Keratinocyte (primary cell): ENCODE measurements at regions not wholly inside any gene's neighbourhood (a gene's known extent, or its start where the extent isn't known, plus 50 kb on each side); places are given as distances from the start of the nearest gene placed in this dataset.

Experiments used
- DNase-seq: peaks from one replicate; pipeline ENCODE4 v3.0.0-alpha.2; 2011; ENCODE audit warnings: low read depth, missing footprints, low spot score
- FAIRE-seq: peaks from 2 replicates; lab custom pipeline; 2011; peaks lifted over from hg19 to GRCh38; lab: Jason Lieb, UNC
- H2AFZ ChIP-seq: 2 replicates; pipeline ENCODE4 v1.6.0; 2012; ENCODE audit warnings: low read length, control low read depth, inconsistent platforms; ENCODE audit not compliant: control insufficient read depth
- H3K27ac ChIP-seq: 2 replicates; pipeline ENCODE4 v1.5.1; 2011; ENCODE audit warnings: low read length; ENCODE audit not compliant: control insufficient read depth, insufficient read depth
- H3K27me3 ChIP-seq: 3 replicates; pipeline ENCODE4 v1.6.0; 2011; ENCODE audit warnings: low read length; ENCODE audit not compliant: control insufficient read depth, insufficient read depth; ENCODE audit errors: extremely low read depth
- H3K36me3 ChIP-seq, 2 experiments: 2 replicates in 1 of 2; 3 replicates in 1 of 2; pipeline ENCODE4 v1.5.1; 2011; ENCODE audit warnings: low read length in 2 of 2, mild to moderate bottlenecking in 1 of 2; ENCODE audit not compliant: control insufficient read depth in 2 of 2, insufficient read depth in 2 of 2; ENCODE audit errors: extremely low read depth in 1 of 2
- H3K4me1 ChIP-seq: 3 replicates; pipeline ENCODE4 v1.5.1; 2011; ENCODE audit warnings: low read length; ENCODE audit not compliant: control insufficient read depth, insufficient read depth; ENCODE audit errors: extremely low read depth
- H3K4me2 ChIP-seq: 3 replicates; pipeline ENCODE4 v1.6.0; 2011; ENCODE audit warnings: low read depth, low read length; ENCODE audit not compliant: control insufficient read depth, insufficient read depth; ENCODE audit errors: extremely low read depth
- H3K4me3 ChIP-seq, 3 experiments: fragments of 200-600 bp in 1 of 3; sonication (generic) in 1 of 3; 2 replicates in 2 of 3; 3 replicates in 1 of 3; pipeline ENCODE4 v1.5.1; 2011 to 2016; ENCODE audit warnings: low read length in 3 of 3, mild to moderate bottlenecking in 3 of 3, control low read depth in 2 of 3, inconsistent platforms in 1 of 3, low read depth in 1 of 3, mixed read lengths in 1 of 3, mixed run types in 1 of 3, moderate library complexity in 1 of 3; ENCODE audit not compliant: control insufficient read depth in 2 of 3, insufficient read depth in 2 of 3; ENCODE audit errors: extremely low read depth in 1 of 3
- H3K79me2 ChIP-seq: 2 replicates; pipeline ENCODE4 v1.6.0; 2012; ENCODE audit warnings: low read length; ENCODE audit not compliant: control insufficient read depth, insufficient read depth
- H3K9ac ChIP-seq: 3 replicates; pipeline ENCODE4 v1.6.0; 2011; ENCODE audit warnings: low read length; ENCODE audit not compliant: control insufficient read depth, insufficient read depth; ENCODE audit errors: extremely low read depth
- H3K9me1 ChIP-seq: 3 replicates; pipeline ENCODE4 v1.6.0; 2011; ENCODE audit warnings: low read length; ENCODE audit not compliant: control insufficient read depth, insufficient read depth; ENCODE audit errors: extremely low read depth
- H3K9me3 ChIP-seq: 2 replicates; pipeline ENCODE4 v1.5.1; 2012; ENCODE audit warnings: low read depth, low read length; ENCODE audit not compliant: control insufficient read depth
- H4K20me1 ChIP-seq: 3 replicates; pipeline ENCODE4 v1.6.0; 2011; ENCODE audit warnings: low read length; ENCODE audit not compliant: control insufficient read depth, insufficient read depth; ENCODE audit errors: extremely low read depth
- EZH2 ChIP-seq: IDR thresholded peaks from one replicate; pipeline ENCODE4 v1.6.1; 2012; ENCODE audit warnings: inconsistent platforms, mild to moderate bottlenecking, low read length, moderate library complexity
- dilution Hi-C: fragments of 300-500 bp; cut with MboI; formaldehyde crosslinking; loops from one replicate; pipeline ENCODE4 v1.7.0; 2020; ENCODE audit warnings: low sequenced_read_pairs; ENCODE audit not compliant: extremely low pct_ligation_motif_present
- TF ChIP-seq, protein P1 (sequence below), 3 experiments: IDR thresholded peaks in 1 of 3; conservative IDR thresholded peaks in 1 of 3; optimal IDR thresholded peaks in 1 of 3; 2 replicates in 2 of 3; 3 replicates in 1 of 3; pipeline versions ENCODE3 to v1.5.1; 2011; ENCODE audit warnings: low read length in 3 of 3, mild to moderate bottlenecking in 3 of 3, moderate library complexity in 2 of 3, control low read depth in 1 of 3, inconsistent platforms in 1 of 3; ENCODE audit not compliant: insufficient read depth in 2 of 3; ENCODE audit errors: extremely low read depth in 1 of 3

DNA sequence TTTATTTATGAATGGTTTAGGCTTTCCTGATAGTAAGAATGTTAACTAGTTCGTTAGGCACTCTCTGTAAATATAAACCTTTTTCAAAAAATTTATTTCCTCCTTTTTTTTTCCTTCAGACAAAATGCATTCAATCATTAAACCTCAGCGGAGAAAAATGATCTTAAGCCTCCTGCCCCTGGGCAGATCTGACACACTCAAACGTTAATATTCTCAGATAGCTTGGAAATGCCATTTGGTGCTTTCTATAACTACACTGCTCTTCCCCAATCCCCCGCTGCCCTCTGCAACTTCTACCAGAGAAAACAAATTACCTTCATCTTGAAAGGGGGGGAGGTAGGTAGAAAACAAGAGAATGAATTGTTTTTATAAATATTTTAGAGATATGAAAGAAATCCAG lies 521.2 kb downstream of the MED13L start:
- H2AFZ ChIP-seq = no peak overlapping the region
- no peaks in the 10 kb centered on the region for H3K4me1 ChIP-seq
- no peak for FAIRE-seq
- no peak for DNase-seq
- no peaks in the 10 kb centered on the region for H4K20me1 ChIP-seq
- no peak overlapping the region for H3K27ac ChIP-seq
- dilution Hi-C loops = no loop called here
- TF ChIP-seq EZH2 = no peak
- TF ChIP-seq, protein P1, sequence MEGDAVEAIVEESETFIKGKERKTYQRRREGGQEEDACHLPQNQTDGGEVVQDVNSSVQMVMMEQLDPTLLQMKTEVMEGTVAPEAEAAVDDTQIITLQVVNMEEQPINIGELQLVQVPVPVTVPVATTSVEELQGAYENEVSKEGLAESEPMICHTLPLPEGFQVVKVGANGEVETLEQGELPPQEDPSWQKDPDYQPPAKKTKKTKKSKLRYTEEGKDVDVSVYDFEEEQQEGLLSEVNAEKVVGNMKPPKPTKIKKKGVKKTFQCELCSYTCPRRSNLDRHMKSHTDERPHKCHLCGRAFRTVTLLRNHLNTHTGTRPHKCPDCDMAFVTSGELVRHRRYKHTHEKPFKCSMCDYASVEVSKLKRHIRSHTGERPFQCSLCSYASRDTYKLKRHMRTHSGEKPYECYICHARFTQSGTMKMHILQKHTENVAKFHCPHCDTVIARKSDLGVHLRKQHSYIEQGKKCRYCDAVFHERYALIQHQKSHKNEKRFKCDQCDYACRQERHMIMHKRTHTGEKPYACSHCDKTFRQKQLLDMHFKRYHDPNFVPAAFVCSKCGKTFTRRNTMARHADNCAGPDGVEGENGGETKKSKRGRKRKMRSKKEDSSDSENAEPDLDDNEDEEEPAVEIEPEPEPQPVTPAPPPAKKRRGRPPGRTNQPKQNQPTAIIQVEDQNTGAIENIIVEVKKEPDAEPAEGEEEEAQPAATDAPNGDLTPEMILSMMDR (optimal IDR thresholded peaks at IDR 0.05 in 1 of 3, IDR thresholded peaks at IDR 0.05 in 1 of 3, conservative IDR thresholded peaks at IDR 0.05 in 1 of 3; ENCODE audit: extremely low read depth in 1 of 3, insufficient read depth in 2 of 3, low read length in 3 of 3) = no peak
- no peaks in the 10 kb centered on the region for H3K9me1 ChIP-seq
- H3K36me3 ChIP-seq = no peaks in the 10 kb centered on the region
- peaks cover 10% of the 10 kb centered on the region for H3K27me3 ChIP-seq
- H3K4me3 ChIP-seq = no peak overlapping the region
- no peak overlapping the region for H3K9ac ChIP-seq
- H3K9me3 ChIP-seq = no peaks in the 10 kb centered on the region
- H3K4me2 ChIP-seq = no peak overlapping the region
- no peaks in the 10 kb centered on the region for H3K79me2 ChIP-seq

DNA sequence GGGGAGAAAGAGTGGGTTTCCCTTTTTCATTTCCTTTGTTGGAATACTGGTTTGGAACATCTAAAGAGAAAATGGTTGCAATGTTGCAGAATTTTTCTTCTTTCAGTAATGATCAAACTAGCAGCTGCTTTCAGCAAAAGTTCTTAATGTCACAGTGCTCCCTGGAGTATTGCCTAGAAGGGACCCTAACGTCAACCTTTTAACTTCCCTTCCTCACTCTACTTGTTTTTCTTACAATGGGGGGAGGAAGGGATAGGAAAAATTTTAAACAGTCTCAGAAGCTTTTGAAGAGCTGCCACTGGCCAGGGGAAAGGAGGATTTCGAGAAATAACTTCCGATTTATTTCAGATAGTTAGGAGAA lies 521.8 kb downstream of the MED13L start:
- FAIRE-seq (no peak), DNase-seq (no peak)
- Histone ChIP-seq H4K20me1 (no peaks in the 10 kb centered on the region), H2AFZ (no peak overlapping the region), H3K4me3 (no peak overlapping the region), H3K9ac (no peak overlapping the region), H3K27ac (no peak overlapping the region), H3K4me2 (no peak overlapping the region), H3K9me1 (no peaks in the 10 kb centered on the region), H3K27me3 (peaks cover 10% of the 10 kb centered on the region), H3K79me2 (no peaks in the 10 kb centered on the region), H3K4me1 (no peaks in the 10 kb centered on the region), H3K9me3 (no peaks in the 10 kb centered on the region), H3K36me3 (no peaks in the 10 kb centered on the region)
- dilution Hi-C loops = no loop called here
- TF ChIP-seq, protein P1 (optimal IDR thresholded peaks at IDR 0.05 in 1 of 3, IDR thresholded peaks at IDR 0.05 in 1 of 3, conservative IDR thresholded peaks at IDR 0.05 in 1 of 3; ENCODE audit: extremely low read depth in 1 of 3, insufficient read depth in 2 of 3, low read length in 3 of 3) = no peak
- no peak for TF ChIP-seq EZH2
